G401 (cell line): ENCODE measurements at regions not wholly inside any gene's neighbourhood (a gene's known extent, or its start where the extent isn't known, plus 50 kb on each side); places are given as distances from the start of the nearest gene placed in this dataset.

Source experiments
- DNase-seq: peaks from one replicate; pipeline ENCODE4 v3.0.0-alpha.2; 2015; ENCODE audit warnings: low spot score
- in situ Hi-C: cut with HindIII; loops from 2 replicates; pipeline ENCODE4 v1.10.0; 2016; ENCODE audit warnings: low sequenced_read_pairs, mixed read lengths

- in situ Hi-C loops, result no loop called here
- DNase-seq, result no peak
Measured at GRCh38 chr20:51228763-51229162, 205.9 kb upstream of the KCNG1 start.

- no peak for DNase-seq
- in situ Hi-C loops, result no loop called here
Measured at GRCh38 chr20:51227744-51228143, 204.8 kb upstream of the KCNG1 start.

GRCh38 chr20:51223183-51223720 is 200.3 kb upstream of the KCNG1 start:
- in situ Hi-C loops, result no loop called here
- no peak for DNase-seq

- DNase-seq, result peak; percentile 59
- in situ Hi-C loops, result no loop called here
Measured at GRCh38 chr20:51221791-51222408, 199.0 kb upstream of the KCNG1 start.

- DNase-seq, result no peak
- in situ Hi-C loops, result no loop called here
Measured at GRCh38 chr20:51221103-51221502, 198.2 kb upstream of the KCNG1 start.

- DNase-seq, result no peak
- in situ Hi-C loops, result no loop called here
Measured at GRCh38 chr20:51220293-51220706, 197.4 kb upstream of the KCNG1 start.

- in situ Hi-C loops, result no loop called here
- no peak for DNase-seq
Measured at GRCh38 chr20:51219544-51219943, 196.6 kb upstream of the KCNG1 start.

GRCh38 chr20:51218603-51219002 is 195.7 kb upstream of the KCNG1 start:
- no peak for DNase-seq
- in situ Hi-C loops, result no loop called here

GRCh38 chr20:51217347-51218045 is 194.6 kb upstream of the KCNG1 start:
- no peak for DNase-seq
- in situ Hi-C loops, result no loop called here

GRCh38 chr20:51216850-51217249 is 193.9 kb upstream of the KCNG1 start:
- DNase-seq, result no peak
- in situ Hi-C loops, result no loop called here

GRCh38 chr20:51212816-51213215 is 189.9 kb upstream of the KCNG1 start:
- in situ Hi-C loops, result no loop called here
- no peak for DNase-seq

GRCh38 chr20:51211191-51211590 is 188.3 kb upstream of the KCNG1 start:
- in situ Hi-C loops, result no loop called here
- no peak for DNase-seq

- in situ Hi-C loops, result no loop called here
- no peak for DNase-seq
Measured at GRCh38 chr20:51210084-51210483, 187.2 kb upstream of the KCNG1 start.

- no peak for DNase-seq
- in situ Hi-C loops, result no loop called here
Measured at GRCh38 chr20:51208162-51208561, 185.3 kb upstream of the KCNG1 start.

- in situ Hi-C loops, result no loop called here
Measured at GRCh38 chr20:51206032-51206662, 183.2 kb upstream of the KCNG1 start.

GRCh38 chr20:51204794-51205193 is 181.9 kb upstream of the KCNG1 start:
- no peak for DNase-seq
- in situ Hi-C loops, result no loop called here

More at GRCh38 chr20:51206032-51206662, 183.2 kb upstream of the KCNG1 start:
- no peak for DNase-seq

GRCh38 chr20:51204051-51204715 is 181.3 kb upstream of the KCNG1 start:
- in situ Hi-C loops, result no loop called here
- no peak for DNase-seq

- in situ Hi-C loops, result no loop called here
- DNase-seq, result no peak
Measured at GRCh38 chr20:51202304-51202703, 179.4 kb upstream of the KCNG1 start.

GRCh38 chr20:51199920-51200319 is 177.0 kb upstream of the KCNG1 start:
- in situ Hi-C loops, result no loop called here
- DNase-seq, result no peak
